K562 (cell line): ENCODE measurements at regions not wholly inside any gene's neighbourhood (a gene's known extent, or its start where the extent isn't known, plus 50 kb on each side); places are given as distances from the start of the nearest gene placed in this dataset.

Experiments
- HNRNPL ChIP-seq: fragments of 200-400 bp; formaldehyde crosslinking; IDR thresholded peaks from 2 replicates; pipeline ENCODE4 v1.6.1; 2017; ENCODE audit warnings: low read depth, mild to moderate bottlenecking, low read length
- PHB2 ChIP-seq: fragments of 450-650 bp; IDR thresholded peaks from 2 replicates; pipeline ENCODE4 v1.6.1; 2017; ENCODE audit warnings: low read depth
- SMAD2 ChIP-seq: fragments of 150-350 bp; IDR thresholded peaks from 2 replicates; pipeline ENCODE4 v1.6.1; 2014; ENCODE audit warnings: low read depth, mild to moderate bottlenecking, low read length
- ZFX ChIP-seq: sonication (generic); formaldehyde crosslinking; IDR thresholded peaks from 2 replicates; pipeline ENCODE4 v1.8.0; 2022; ENCODE audit warnings: mild to moderate bottlenecking, missing genetic modification reagents, moderate library complexity
- ZNF507 ChIP-seq: conservative IDR thresholded peaks from 2 replicates; pipeline ENCODE4 v1.6.1; 2017; ENCODE audit warnings: missing genetic modification characterization, missing compliant biosample characterization
- TF ChIP-seq, protein P1 (sequence below), 2 experiments: fragments of 450-650 bp; IDR thresholded peaks; 2 replicates each; pipeline ENCODE4 v1.6.1; 2016; ENCODE audit warnings: mild to moderate bottlenecking in 2 of 2, borderline replicate concordance in 1 of 2, low read depth in 1 of 2, moderate library complexity in 1 of 2

DNA sequence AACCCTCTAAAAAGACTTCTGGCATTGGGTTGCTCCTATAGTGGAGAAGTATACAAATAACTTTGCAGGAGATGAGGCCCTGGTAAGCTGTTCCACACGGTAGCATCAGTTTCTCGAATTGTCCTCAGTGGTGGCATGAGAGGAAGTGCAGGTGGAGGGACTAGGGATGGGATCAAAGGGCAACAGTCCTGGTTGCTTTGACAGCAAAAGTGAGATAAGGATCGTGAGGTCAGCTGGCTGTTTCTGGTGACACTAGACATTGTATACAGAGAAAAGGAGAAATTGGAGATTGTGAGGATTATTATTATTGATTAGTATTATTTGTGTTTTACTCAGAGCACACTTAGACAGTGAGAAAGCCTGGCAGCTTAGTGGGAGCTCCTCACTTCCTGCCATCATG is 61.3 kb upstream of the EXOC2 start (continued):
- TF ChIP-seq, protein P1, sequence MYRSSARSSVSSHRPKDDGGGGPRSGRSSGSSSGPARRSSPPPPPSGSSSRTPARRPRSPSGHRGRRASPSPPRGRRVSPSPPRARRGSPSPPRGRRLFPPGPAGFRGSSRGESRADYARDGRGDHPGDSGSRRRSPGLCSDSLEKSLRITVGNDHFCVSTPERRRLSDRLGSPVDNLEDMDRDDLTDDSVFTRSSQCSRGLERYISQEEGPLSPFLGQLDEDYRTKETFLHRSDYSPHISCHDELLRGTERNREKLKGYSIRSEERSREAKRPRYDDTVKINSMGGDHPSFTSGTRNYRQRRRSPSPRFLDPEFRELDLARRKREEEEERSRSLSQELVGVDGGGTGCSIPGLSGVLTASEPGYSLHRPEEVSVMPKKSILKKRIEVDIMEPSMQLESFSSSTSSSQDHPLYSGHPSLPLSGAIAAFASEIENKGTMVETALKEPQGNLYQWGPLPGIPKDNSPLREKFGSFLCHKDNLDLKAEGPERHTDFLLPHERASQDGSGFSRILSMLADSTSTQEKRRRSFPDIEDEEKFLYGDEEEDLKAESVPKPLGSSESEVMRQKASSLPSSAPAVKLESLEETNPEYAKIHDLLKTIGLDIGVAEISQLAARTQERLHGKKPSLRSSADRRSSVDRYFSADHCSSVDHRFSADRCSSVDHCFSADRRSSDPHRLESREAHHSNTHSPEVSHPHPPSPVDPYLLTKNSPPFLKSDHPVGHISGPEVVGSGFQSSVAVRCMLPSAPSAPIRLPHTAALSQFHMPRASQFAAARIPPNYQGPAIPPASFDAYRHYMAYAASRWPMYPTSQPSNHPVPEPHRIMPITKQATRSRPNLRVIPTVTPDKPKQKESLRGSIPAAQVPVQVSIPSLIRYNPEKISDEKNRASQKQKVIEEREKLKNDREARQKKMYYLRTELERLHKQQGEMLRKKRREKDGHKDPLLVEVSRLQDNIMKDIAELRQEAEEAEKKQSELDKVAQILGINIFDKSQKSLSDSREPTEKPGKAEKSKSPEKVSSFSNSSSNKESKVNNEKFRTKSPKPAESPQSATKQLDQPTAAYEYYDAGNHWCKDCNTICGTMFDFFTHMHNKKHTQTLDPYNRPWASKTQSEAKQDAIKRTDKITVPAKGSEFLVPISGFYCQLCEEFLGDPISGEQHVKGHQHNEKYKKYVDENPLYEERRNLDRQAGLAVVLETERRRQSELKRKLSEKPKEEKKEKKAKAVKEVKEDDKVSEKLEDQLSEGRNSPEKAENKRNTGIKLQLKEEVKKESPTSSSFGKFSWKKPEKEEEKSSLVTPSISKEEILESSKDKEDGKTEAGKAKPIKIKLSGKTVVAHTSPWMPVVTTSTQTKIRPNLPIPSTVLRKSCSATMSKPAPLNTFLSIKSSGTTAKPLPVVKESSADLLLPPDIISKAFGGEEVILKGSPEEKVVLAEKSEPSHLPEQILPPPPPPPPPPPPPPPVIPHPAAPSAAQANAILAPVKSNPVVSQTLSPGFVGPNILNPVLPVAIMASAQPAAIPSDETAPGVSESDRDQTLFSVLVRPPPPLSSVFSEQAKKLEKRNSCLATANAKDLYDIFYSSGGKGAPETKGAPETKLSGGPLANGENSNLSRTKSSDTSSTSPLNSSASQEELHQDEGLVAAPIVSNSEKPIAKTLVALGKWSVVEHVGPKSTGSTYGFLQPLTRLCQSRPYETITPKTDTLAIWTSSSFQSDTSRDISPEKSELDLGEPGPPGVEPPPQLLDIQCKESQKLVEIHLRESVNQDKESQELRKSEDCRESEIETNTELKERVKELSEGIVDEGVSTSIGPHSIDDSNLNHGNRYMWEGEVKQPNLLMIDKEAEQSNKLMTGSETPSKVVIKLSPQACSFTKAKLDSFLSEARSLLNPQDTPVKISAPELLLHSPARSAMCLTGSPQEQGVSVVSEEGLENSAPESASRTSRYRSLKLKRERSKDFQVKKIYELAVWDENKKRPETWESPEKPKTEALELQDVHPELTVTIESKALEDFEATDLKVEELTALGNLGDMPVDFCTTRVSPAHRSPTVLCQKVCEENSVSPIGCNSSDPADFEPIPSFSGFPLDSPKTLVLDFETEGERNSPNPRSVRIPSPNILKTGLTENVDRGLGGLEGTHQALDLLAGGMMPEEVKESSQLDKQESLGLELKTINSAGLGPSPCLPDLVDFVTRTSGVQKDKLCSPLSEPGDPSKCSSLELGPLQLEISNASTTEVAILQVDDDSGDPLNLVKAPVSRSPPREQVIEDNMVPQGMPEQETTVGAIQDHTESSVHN (IDR thresholded peaks at IDR 0.05; ENCODE audit: borderline replicate concordance in 1 of 2, low read depth in 1 of 2): no peak
- TF ChIP-seq SMAD2 (no peak), PHB2 (no peak), ZFX (CRISPR knock-in tag) (no peak), HNRNPL (no peak), ZNF507 (tag) (no peak)
- TF ChIP-seq, all 486 proteins: peak for 0
